GM12878 (cell line): ENCODE measurements at regions not wholly inside any gene's neighbourhood (a gene's known extent, or its start where the extent isn't known, plus 50 kb on each side); places are given as distances from the start of the nearest gene placed in this dataset.

Experiments used
- CBX3 ChIP-seq: fragments of 200-600 bp; sonication (generic); IDR thresholded peaks from 2 replicates; pipeline ENCODE4 v1.6.1; 2016; ENCODE audit warnings: low read depth, borderline replicate concordance
- EED ChIP-seq: sonication (generic); IDR thresholded peaks from 2 replicates; pipeline ENCODE4 v1.6.1; 2016; ENCODE audit warnings: antibody characterized with exemption, low read depth
- EP300 ChIP-seq, 2 experiments: fragments of 150-350 bp in 1 of 2; IDR thresholded peaks; 2 replicates each; pipeline ENCODE4 v1.6.1; 2011 to 2012; ENCODE audit warnings: low read depth in 2 of 2, low read length in 2 of 2, borderline replicate concordance in 1 of 2, improper control_type of control experiment in 1 of 2, inconsistent platforms in 1 of 2; ENCODE audit not compliant: control insufficient read depth in 1 of 2
- IRF4 ChIP-seq: IDR thresholded peaks from 2 replicates; pipeline ENCODE4 v1.6.1; 2011; ENCODE audit warnings: low read depth, low read length
- JUNB ChIP-seq: IDR thresholded peaks from 2 replicates; pipeline ENCODE4 v1.6.1; 2016; ENCODE audit warnings: antibody characterized with exemption, mild to moderate bottlenecking
- KDM1A ChIP-seq: fragments of 200-600 bp; sonication (generic); IDR thresholded peaks from 2 replicates; pipeline ENCODE4 v1.6.1; 2016; ENCODE audit warnings: borderline replicate concordance
- MEF2A ChIP-seq: IDR thresholded peaks from 2 replicates; pipeline ENCODE4 v1.6.1; 2011; ENCODE audit warnings: low read depth, mild to moderate bottlenecking, low read length, moderate library complexity; ENCODE audit not compliant: insufficient read depth
- MTA3 ChIP-seq: IDR thresholded peaks from 2 replicates; pipeline ENCODE4 v1.6.1; 2012; ENCODE audit warnings: low read length, inconsistent platforms, borderline replicate concordance
- MXI1 ChIP-seq: fragments of 150-350 bp; IDR thresholded peaks from 2 replicates; pipeline ENCODE4 v1.6.1; 2011; ENCODE audit warnings: low read depth, mild to moderate bottlenecking, inconsistent platforms, low read length, improper control_type of control experiment
- NBN ChIP-seq: fragments of 450-650 bp; IDR thresholded peaks from 2 replicates; pipeline ENCODE4 v1.6.1; 2016
- NFIC ChIP-seq: IDR thresholded peaks from 2 replicates; pipeline ENCODE4 v1.6.1; 2012; ENCODE audit warnings: low read depth, mild to moderate bottlenecking, inconsistent platforms, low read length, moderate library complexity
- NR2C2 ChIP-seq: IDR thresholded peaks from 2 replicates; pipeline ENCODE4 v1.6.1; 2011; ENCODE audit warnings: borderline replicate concordance, low read depth; ENCODE audit not compliant: control insufficient read depth, insufficient read length
- PAX8 ChIP-seq: fragments of 450-650 bp; IDR thresholded peaks from 2 replicates; pipeline ENCODE4 v1.6.1; 2017; ENCODE audit warnings: mild to moderate bottlenecking, moderate library complexity
- SIN3A ChIP-seq: IDR thresholded peaks from 2 replicates; pipeline ENCODE4 v1.6.1; 2012; ENCODE audit warnings: low read depth, low read length, improper control_type of control experiment
- SUPT20H ChIP-seq: IDR thresholded peaks from 2 replicates; pipeline ENCODE4 v1.6.1; 2011; ENCODE audit warnings: low read depth, mild to moderate bottlenecking, low read length, moderate library complexity, borderline replicate concordance; ENCODE audit not compliant: control insufficient read depth
- TAF1 ChIP-seq: IDR thresholded peaks from 2 replicates; pipeline ENCODE4 v1.6.1; 2011; ENCODE audit warnings: mild to moderate bottlenecking, low read depth, low read length, borderline replicate concordance
- TCF12 ChIP-seq: IDR thresholded peaks from 2 replicates; pipeline ENCODE4 v1.6.1; 2011; ENCODE audit warnings: low read depth, mild to moderate bottlenecking, low read length
- TCF3 ChIP-seq: IDR thresholded peaks from 2 replicates; pipeline ENCODE4 v1.6.1; 2012; ENCODE audit warnings: low read depth, mild to moderate bottlenecking, low read length, borderline replicate concordance; ENCODE audit not compliant: insufficient read depth
- TF ChIP-seq, protein P1 (sequence below): fragments of 450-650 bp; IDR thresholded peaks from 2 replicates; pipeline ENCODE4 v1.6.1; 2016; ENCODE audit warnings: mild to moderate bottlenecking, moderate library complexity, borderline replicate concordance
- TF ChIP-seq, protein P2 (sequence below): fragments of 450-650 bp; IDR thresholded peaks from 2 replicates; pipeline ENCODE4 v1.6.1; 2017; ENCODE audit warnings: mild to moderate bottlenecking, low read depth, inconsistent platforms; ENCODE audit not compliant: poor library complexity, severe bottlenecking
- TF ChIP-seq, protein P3 (sequence below): fragments of 150-350 bp; IDR thresholded peaks from 2 replicates; pipeline ENCODE4 v1.6.1; 2014; ENCODE audit warnings: mild to moderate bottlenecking, low read depth, low read length

DNA sequence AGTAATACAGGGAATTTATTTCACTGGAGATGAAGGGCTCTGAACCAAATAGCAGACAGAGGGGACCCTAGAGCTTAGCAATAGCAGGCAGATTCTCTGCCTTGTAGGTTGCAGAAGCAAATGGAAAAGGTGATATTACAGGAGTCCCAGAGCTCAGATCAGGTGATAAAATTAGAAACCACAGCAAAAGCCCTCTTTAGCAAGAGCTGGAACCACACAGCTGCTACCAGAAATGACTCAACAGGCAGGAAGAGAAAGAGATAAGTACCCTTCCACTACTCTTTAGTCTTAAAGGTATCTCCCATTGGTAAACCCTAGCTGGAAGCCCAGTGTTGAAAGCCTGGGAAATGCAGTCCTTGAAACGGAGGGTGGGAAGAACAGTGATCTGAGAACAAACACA is 535.6 kb upstream of the GHITM start (continued):
- TF ChIP-seq, protein P1, sequence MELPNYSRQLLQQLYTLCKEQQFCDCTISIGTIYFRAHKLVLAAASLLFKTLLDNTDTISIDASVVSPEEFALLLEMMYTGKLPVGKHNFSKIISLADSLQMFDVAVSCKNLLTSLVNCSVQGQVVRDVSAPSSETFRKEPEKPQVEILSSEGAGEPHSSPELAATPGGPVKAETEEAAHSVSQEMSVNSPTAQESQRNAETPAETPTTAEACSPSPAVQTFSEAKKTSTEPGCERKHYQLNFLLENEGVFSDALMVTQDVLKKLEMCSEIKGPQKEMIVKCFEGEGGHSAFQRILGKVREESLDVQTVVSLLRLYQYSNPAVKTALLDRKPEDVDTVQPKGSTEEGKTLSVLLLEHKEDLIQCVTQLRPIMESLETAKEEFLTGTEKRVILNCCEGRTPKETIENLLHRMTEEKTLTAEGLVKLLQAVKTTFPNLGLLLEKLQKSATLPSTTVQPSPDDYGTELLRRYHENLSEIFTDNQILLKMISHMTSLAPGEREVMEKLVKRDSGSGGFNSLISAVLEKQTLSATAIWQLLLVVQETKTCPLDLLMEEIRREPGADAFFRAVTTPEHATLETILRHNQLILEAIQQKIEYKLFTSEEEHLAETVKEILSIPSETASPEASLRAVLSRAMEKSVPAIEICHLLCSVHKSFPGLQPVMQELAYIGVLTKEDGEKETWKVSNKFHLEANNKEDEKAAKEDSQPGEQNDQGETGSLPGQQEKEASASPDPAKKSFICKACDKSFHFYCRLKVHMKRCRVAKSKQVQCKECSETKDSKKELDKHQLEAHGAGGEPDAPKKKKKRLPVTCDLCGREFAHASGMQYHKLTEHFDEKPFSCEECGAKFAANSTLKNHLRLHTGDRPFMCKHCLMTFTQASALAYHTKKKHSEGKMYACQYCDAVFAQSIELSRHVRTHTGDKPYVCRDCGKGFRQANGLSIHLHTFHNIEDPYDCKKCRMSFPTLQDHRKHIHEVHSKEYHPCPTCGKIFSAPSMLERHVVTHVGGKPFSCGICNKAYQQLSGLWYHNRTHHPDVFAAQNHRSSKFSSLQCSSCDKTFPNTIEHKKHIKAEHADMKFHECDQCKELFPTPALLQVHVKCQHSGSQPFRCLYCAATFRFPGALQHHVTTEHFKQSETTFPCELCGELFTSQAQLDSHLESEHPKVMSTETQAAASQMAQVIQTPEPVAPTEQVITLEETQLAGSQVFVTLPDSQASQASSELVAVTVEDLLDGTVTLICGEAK = no peak
- TF ChIP-seq PAX8 (no peak), IRF4 (peak; percentile 85), CBX3 (no peak), SIN3A (no peak), TAF1 (no peak), TCF3 (peak; percentile 71; the same call in 1 of the 2 replicates), EED (peak; percentile 84), NR2C2 (no peak), TCF12 (peak; percentile 83; the same call in 1 of the 2 replicates), MTA3 (no peak), SUPT20H (no peak), NFIC (peak; percentile 81), KDM1A (no peak), MEF2A (peak; percentile 82), JUNB (peak; percentile 91), EP300 (IDR thresholded peaks at IDR 0.05; ENCODE audit: borderline replicate concordance in 1 of 2, control insufficient read depth in 1 of 2, low read depth in 2 of 2, low read length in 2 of 2) (peak; percentile 29 to 64; a peak in 2 of 4 replicates), MXI1 (no peak), NBN (no peak)
- TF ChIP-seq, protein P2, sequence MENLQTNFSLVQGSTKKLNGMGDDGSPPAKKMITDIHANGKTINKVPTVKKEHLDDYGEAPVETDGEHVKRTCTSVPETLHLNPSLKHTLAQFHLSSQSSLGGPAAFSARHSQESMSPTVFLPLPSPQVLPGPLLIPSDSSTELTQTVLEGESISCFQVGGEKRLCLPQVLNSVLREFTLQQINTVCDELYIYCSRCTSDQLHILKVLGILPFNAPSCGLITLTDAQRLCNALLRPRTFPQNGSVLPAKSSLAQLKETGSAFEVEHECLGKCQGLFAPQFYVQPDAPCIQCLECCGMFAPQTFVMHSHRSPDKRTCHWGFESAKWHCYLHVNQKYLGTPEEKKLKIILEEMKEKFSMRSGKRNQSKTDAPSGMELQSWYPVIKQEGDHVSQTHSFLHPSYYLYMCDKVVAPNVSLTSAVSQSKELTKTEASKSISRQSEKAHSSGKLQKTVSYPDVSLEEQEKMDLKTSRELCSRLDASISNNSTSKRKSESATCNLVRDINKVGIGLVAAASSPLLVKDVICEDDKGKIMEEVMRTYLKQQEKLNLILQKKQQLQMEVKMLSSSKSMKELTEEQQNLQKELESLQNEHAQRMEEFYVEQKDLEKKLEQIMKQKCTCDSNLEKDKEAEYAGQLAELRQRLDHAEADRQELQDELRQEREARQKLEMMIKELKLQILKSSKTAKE = no peak
- TF ChIP-seq, protein P3, sequence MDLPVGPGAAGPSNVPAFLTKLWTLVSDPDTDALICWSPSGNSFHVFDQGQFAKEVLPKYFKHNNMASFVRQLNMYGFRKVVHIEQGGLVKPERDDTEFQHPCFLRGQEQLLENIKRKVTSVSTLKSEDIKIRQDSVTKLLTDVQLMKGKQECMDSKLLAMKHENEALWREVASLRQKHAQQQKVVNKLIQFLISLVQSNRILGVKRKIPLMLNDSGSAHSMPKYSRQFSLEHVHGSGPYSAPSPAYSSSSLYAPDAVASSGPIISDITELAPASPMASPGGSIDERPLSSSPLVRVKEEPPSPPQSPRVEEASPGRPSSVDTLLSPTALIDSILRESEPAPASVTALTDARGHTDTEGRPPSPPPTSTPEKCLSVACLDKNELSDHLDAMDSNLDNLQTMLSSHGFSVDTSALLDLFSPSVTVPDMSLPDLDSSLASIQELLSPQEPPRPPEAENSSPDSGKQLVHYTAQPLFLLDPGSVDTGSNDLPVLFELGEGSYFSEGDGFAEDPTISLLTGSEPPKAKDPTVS = no peak
